ENCODE measurements at regions not wholly inside any gene's neighbourhood (a gene's known extent, or its start where the extent isn't known, plus 50 kb on each side); places are given as distances from the start of the nearest gene placed in this dataset.

DNA sequence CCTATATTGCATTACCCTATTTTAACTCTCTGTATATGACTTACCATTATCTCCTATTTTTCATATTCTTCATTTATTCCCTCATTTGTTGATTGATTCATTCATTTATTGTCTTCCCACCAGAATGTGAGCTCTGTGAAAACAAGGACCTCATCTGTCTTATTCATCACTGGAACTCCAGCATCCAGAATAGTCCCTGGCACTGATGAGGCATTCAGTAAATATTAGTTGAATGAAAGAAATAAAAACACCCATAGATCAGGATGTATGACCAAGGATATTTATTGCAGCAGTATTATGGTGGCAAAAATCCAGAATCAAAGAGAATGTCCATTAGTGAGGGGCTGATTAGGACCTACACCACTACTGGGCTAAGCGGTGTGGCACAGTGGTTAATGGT, 164.9 kb downstream of the SPRY1 start:
- Histone ChIP-seq H3K9ac (ENCODE audit: control insufficient read depth, extremely low read depth, insufficient read depth, low read length) (no peak overlapping the region), H3K27me3 (ENCODE audit: control insufficient read depth, extremely low read depth, insufficient read depth, low read length) (no peaks in the 10 kb centered on the region), H4K20me1 (ENCODE audit: control insufficient read depth, extremely low read depth, insufficient read depth, low read length) (no peaks in the 10 kb centered on the region), H2AFZ (ENCODE audit: control insufficient read depth, low read length) (no peak overlapping the region), H3K9me3 (ENCODE audit: control insufficient read depth, low read depth, low read length) (no peaks in the 10 kb centered on the region), H3K27ac (ENCODE audit: control insufficient read depth, insufficient read depth, low read length) (no peak overlapping the region), H3K9me1 (ENCODE audit: control insufficient read depth, extremely low read depth, insufficient read depth, low read length) (no peaks in the 10 kb centered on the region), H3K4me1 (ENCODE audit: control insufficient read depth, extremely low read depth, insufficient read depth, low read length) (peaks cover 8% of the 10 kb centered on the region), H3K79me2 (ENCODE audit: control insufficient read depth, insufficient read depth, low read length) (no peaks in the 10 kb centered on the region), H3K4me3 (ENCODE audit: control insufficient read depth in 2 of 3, extremely low read depth in 1 of 3, insufficient read depth in 2 of 3, low read depth in 1 of 3, low read length in 3 of 3) (no peak overlapping the region), H3K36me3 (ENCODE audit: control insufficient read depth in 2 of 2, extremely low read depth in 1 of 2, insufficient read depth in 2 of 2, low read length in 2 of 2) (no peaks in the 10 kb centered on the region), H3K4me2 (ENCODE audit: control insufficient read depth, extremely low read depth, insufficient read depth, low read depth, low read length) (no peak overlapping the region)
- dilution Hi-C loops (cut with MboI; ENCODE audit: extremely low pct_ligation_motif_present, low sequenced_read_pairs), result no loop called here
- DNase-seq (ENCODE audit: low read depth, low spot score) (no peak), FAIRE-seq (no peak)
- TF ChIP-seq, protein P1, sequence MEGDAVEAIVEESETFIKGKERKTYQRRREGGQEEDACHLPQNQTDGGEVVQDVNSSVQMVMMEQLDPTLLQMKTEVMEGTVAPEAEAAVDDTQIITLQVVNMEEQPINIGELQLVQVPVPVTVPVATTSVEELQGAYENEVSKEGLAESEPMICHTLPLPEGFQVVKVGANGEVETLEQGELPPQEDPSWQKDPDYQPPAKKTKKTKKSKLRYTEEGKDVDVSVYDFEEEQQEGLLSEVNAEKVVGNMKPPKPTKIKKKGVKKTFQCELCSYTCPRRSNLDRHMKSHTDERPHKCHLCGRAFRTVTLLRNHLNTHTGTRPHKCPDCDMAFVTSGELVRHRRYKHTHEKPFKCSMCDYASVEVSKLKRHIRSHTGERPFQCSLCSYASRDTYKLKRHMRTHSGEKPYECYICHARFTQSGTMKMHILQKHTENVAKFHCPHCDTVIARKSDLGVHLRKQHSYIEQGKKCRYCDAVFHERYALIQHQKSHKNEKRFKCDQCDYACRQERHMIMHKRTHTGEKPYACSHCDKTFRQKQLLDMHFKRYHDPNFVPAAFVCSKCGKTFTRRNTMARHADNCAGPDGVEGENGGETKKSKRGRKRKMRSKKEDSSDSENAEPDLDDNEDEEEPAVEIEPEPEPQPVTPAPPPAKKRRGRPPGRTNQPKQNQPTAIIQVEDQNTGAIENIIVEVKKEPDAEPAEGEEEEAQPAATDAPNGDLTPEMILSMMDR (optimal IDR thresholded peaks at IDR 0.05 in 1 of 3, IDR thresholded peaks at IDR 0.05 in 1 of 3, conservative IDR thresholded peaks at IDR 0.05 in 1 of 3; ENCODE audit: extremely low read depth in 1 of 3, insufficient read depth in 2 of 3, low read length in 3 of 3), result no peak
- TF ChIP-seq EZH2 (IDR thresholded peaks at IDR 0.05; ENCODE audit: low read length), result no peak

DNA sequence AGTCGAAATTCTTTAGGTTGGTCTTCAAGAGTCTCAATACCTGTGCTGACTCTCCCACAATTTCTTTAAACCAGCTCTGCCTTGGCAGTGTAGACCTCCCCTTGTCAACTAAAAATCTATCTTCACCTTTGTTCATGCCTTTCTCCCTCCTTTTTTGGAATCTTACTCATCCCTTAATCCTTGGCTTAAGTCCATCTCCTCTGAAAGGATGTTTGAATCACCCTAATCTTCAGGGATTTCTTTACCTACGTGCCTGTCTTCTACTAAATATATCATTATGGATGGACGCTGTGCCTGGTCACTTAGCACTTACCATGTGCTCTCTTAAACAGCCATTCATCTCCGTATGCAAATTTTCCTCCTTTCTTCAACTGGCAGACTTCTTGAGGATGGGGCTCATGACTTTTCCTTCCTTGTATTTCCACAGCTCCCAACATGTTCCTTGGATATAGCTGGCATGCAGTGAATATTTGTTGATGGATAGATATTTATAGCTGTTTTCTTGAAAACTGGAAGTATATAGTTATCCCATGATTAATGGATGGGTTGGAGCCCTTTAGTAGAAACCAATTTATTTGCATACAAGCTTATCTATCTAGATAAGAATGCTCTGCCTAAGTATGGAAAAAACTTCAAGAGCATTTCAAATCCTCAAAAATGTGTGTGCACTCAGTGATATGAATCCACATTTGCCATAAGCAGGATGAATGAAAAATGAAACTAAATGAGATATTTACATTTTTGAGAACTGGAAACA, 166.6 kb downstream of the SPRY1 start:
- Histone ChIP-seq H3K9ac (ENCODE audit: control insufficient read depth, extremely low read depth, insufficient read depth, low read length) (no peak overlapping the region), H3K9me3 (ENCODE audit: control insufficient read depth, low read depth, low read length) (no peaks in the 10 kb centered on the region), H3K36me3 (ENCODE audit: control insufficient read depth in 2 of 2, extremely low read depth in 1 of 2, insufficient read depth in 2 of 2, low read length in 2 of 2) (no peaks in the 10 kb centered on the region), H3K27ac (ENCODE audit: control insufficient read depth, insufficient read depth, low read length) (no peak overlapping the region), H3K4me2 (ENCODE audit: control insufficient read depth, extremely low read depth, insufficient read depth, low read depth, low read length) (no peak overlapping the region), H3K79me2 (ENCODE audit: control insufficient read depth, insufficient read depth, low read length) (no peaks in the 10 kb centered on the region), H4K20me1 (ENCODE audit: control insufficient read depth, extremely low read depth, insufficient read depth, low read length) (no peaks in the 10 kb centered on the region), H3K4me1 (ENCODE audit: control insufficient read depth, extremely low read depth, insufficient read depth, low read length) (peaks cover 7% of the 10 kb centered on the region), H3K9me1 (ENCODE audit: control insufficient read depth, extremely low read depth, insufficient read depth, low read length) (no peaks in the 10 kb centered on the region), H3K27me3 (ENCODE audit: control insufficient read depth, extremely low read depth, insufficient read depth, low read length) (no peaks in the 10 kb centered on the region), H3K4me3 (ENCODE audit: control insufficient read depth in 2 of 3, extremely low read depth in 1 of 3, insufficient read depth in 2 of 3, low read depth in 1 of 3, low read length in 3 of 3) (no peak overlapping the region), H2AFZ (ENCODE audit: control insufficient read depth, low read length) (no peak overlapping the region)
- FAIRE-seq, result peak; percentile 73
- TF ChIP-seq, protein P1 (optimal IDR thresholded peaks at IDR 0.05 in 1 of 3, IDR thresholded peaks at IDR 0.05 in 1 of 3, conservative IDR thresholded peaks at IDR 0.05 in 1 of 3; ENCODE audit: extremely low read depth in 1 of 3, insufficient read depth in 2 of 3, low read length in 3 of 3), result no peak
- no peak for TF ChIP-seq EZH2 (IDR thresholded peaks at IDR 0.05; ENCODE audit: low read length)
- dilution Hi-C loops (cut with MboI; ENCODE audit: extremely low pct_ligation_motif_present, low sequenced_read_pairs), result no loop called here
- DNase-seq (ENCODE audit: low read depth, low spot score), result no peak
